ENCODE measurements at regions not wholly inside any gene's neighbourhood (a gene's known extent, or its start where the extent isn't known, plus 50 kb on each side); places are given as distances from the start of the nearest gene placed in this dataset.

GRCh38 chr3:166248784-166249183 is 411.6 kb upstream of the BCHE start:
- Histone ChIP-seq H3K9me3 (no peaks in the 10 kb centered on the region), H3K4me1 (no peaks in the 10 kb centered on the region), H3K36me3 (no peaks in the 10 kb centered on the region), H3K27ac (no peak overlapping the region), H3K27me3 (no peaks in the 10 kb centered on the region), H3K4me3 (no peak overlapping the region)
- TF ChIP-seq, protein P1, sequence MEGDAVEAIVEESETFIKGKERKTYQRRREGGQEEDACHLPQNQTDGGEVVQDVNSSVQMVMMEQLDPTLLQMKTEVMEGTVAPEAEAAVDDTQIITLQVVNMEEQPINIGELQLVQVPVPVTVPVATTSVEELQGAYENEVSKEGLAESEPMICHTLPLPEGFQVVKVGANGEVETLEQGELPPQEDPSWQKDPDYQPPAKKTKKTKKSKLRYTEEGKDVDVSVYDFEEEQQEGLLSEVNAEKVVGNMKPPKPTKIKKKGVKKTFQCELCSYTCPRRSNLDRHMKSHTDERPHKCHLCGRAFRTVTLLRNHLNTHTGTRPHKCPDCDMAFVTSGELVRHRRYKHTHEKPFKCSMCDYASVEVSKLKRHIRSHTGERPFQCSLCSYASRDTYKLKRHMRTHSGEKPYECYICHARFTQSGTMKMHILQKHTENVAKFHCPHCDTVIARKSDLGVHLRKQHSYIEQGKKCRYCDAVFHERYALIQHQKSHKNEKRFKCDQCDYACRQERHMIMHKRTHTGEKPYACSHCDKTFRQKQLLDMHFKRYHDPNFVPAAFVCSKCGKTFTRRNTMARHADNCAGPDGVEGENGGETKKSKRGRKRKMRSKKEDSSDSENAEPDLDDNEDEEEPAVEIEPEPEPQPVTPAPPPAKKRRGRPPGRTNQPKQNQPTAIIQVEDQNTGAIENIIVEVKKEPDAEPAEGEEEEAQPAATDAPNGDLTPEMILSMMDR (IDR thresholded peaks at IDR 0.05) = no peak
- DNase-seq (ENCODE audit: low spot score) = no peak

DNA sequence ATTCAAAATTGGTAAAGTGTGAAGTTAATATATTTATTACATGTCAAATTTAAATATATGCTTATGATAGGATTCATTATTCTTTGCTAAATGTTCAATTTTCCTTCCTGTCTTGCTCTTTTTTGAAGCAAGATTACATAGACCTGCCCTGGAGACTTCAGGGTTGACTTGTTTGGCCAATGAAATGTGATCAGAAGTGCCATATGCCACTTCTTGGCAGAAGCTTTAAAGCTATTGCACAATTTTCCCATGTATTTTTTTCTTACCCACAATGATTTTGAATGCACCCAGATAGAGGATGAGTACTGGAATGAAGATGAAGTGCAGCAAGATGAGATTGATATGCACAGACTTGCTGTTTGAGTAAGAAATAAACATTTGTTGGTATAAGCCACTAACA is 406.3 kb upstream of the BCHE start:
- no peaks in the 10 kb centered on the region for H3K9me3 ChIP-seq
- TF ChIP-seq, protein P1 (IDR thresholded peaks at IDR 0.05) = no peak
- no peak overlapping the region for H3K27ac ChIP-seq
- H3K27me3 ChIP-seq = no peaks in the 10 kb centered on the region
- H3K36me3 ChIP-seq = no peaks in the 10 kb centered on the region
- DNase-seq (ENCODE audit: low spot score) = no peak
- H3K4me1 ChIP-seq = no peaks in the 10 kb centered on the region
- H3K4me3 ChIP-seq = no peak overlapping the region

DNA sequence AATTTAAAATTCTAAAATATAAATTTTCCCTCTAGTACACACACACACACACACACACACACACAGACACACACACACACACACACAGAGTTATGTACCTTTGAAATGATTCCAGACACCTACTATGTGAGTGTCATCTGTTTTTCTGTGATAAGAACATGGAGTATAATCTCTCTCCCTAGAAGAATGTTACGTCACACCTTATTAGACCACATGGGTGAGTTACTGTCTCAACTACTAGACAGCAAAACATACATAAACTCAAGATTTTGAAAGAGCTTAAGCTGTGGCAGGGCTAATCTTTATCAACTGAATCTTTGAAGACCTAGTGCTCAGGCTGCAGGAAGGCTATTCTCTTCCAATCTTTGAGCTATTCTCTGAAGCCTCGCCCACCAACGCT is 385.9 kb upstream of the BCHE start:
- H3K4me3 ChIP-seq = no peak overlapping the region
- H3K4me1 ChIP-seq = no peaks in the 10 kb centered on the region
- no peaks in the 10 kb centered on the region for H3K36me3 ChIP-seq
- no peaks in the 10 kb centered on the region for H3K9me3 ChIP-seq
- DNase-seq (ENCODE audit: low spot score) = no peak
- TF ChIP-seq, protein P1 (IDR thresholded peaks at IDR 0.05) = no peak
- H3K27ac ChIP-seq = no peak overlapping the region
- no peaks in the 10 kb centered on the region for H3K27me3 ChIP-seq

DNA sequence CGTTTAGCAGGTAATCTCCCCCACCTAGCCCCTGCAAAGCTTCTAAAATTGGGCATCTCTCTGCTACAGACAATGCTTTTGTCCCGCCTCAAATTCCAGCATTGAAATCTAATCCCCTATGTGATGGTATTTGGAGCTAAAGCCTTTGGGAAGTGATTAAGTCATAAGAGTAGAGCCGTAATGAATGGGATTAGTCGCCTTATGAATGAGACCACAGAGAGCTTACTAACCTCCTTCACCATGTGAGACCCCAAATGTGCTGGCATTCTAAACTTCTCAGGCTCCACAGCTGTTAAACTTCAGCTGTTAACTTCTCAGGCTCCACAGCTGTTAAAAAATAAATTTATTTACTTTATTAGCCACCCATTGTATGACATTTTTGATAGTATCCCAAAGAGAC is 374.2 kb upstream of the BCHE start:
- Histone ChIP-seq H3K36me3 (no peaks in the 10 kb centered on the region), H3K27me3 (no peaks in the 10 kb centered on the region), H3K27ac (no peak overlapping the region), H3K4me1 (no peaks in the 10 kb centered on the region), H3K9me3 (no peaks in the 10 kb centered on the region), H3K4me3 (no peak overlapping the region)
- TF ChIP-seq, protein P1 (IDR thresholded peaks at IDR 0.05) = no peak
- no peak for DNase-seq (ENCODE audit: low spot score)

DNA sequence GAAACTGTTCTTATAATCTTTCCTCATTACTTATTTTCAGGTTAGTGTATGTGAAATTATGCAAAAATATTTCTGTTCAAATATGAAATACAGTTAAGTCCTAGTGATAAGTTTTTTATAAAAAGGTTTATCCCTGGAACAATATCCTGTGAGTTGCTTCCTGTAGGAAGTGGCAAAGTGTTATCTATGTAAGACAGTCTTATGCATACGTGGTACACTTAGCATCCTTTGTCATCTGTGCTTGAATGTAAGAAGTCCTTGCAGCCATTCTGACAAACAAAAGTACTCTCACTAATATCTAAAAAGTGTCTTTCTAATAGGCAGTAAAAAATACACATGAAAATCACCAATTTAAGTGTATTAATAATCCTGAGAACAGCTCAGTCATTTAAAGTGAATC is 372.5 kb upstream of the BCHE start:
- Histone ChIP-seq H3K4me1 (no peaks in the 10 kb centered on the region), H3K27ac (no peak overlapping the region), H3K36me3 (no peaks in the 10 kb centered on the region), H3K27me3 (no peaks in the 10 kb centered on the region), H3K4me3 (no peak overlapping the region), H3K9me3 (no peaks in the 10 kb centered on the region)
- TF ChIP-seq, protein P1 (IDR thresholded peaks at IDR 0.05) = no peak
- DNase-seq (ENCODE audit: low spot score) = no peak

DNA sequence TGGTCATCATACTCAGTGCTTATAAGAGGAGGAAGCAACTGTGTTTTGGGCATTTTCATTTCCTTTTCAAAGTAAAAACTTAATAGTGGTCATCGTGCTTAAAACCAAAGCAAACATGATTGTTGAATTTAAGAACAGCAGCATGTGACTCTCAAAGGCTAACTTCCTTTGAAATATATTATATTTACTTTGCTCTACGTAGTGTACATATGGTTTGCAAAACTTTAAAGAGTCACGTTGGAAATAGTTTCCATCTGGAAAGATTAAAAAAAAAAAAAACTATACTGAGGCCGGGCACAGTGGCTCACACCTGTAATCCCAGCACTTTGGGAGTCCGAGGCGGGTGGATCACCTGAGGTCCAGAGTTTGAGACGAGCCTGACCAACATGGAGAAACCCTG is 367.9 kb upstream of the BCHE start:
- Histone ChIP-seq H3K27ac (no peak overlapping the region), H3K9me3 (no peaks in the 10 kb centered on the region), H3K36me3 (no peaks in the 10 kb centered on the region), H3K4me1 (no peaks in the 10 kb centered on the region), H3K4me3 (no peak overlapping the region), H3K27me3 (no peaks in the 10 kb centered on the region)
- TF ChIP-seq, protein P1 (IDR thresholded peaks at IDR 0.05) = no peak
- no peak for DNase-seq (ENCODE audit: low spot score)
